ENCODE measurements at regions not wholly inside any gene's neighbourhood (a gene's known extent, or its start where the extent isn't known, plus 50 kb on each side); places are given as distances from the start of the nearest gene placed in this dataset.

- H3K27ac ChIP-seq (ENCODE audit: insufficient read length, low read depth, low read length) = no peak overlapping the region
- no peak overlapping the region for H3K56ac ChIP-seq (ENCODE audit: insufficient read length, low read depth, low read length)
- H3K4me2 ChIP-seq (ENCODE audit: insufficient read depth, insufficient read length, low read length) = no peak overlapping the region
- H4K8ac ChIP-seq (replicated peaks; ENCODE audit: insufficient read length, low read depth, low read length) = no peak overlapping the region
- no peak overlapping the region for H2BK15ac ChIP-seq (ENCODE audit: low read depth, low read length)
- no peak overlapping the region for H3K23ac ChIP-seq (ENCODE audit: insufficient read length, low read depth, low read length)
- no peak overlapping the region for H4K91ac ChIP-seq (ENCODE audit: insufficient read length, low read depth, low read length)
- no peak overlapping the region for H3K9ac ChIP-seq (ENCODE audit: extremely low read depth, insufficient read length, low read length)
- H3K36me3 Mint-ChIP-seq (ENCODE audit: insufficient read depth in 1 of 3, low read depth in 3 of 3) = peaks cover 0 to 8% (median 1%) of the 10 kb centered on the region in 3 experiments; a peak in 2 of 7 replicates
- WGBS (ENCODE audit: extremely low coverage, insufficient read length, low lambda C conversion rate) = no CpG with 5 or more reads among the region's 2 CpGs
- no peaks in the 10 kb centered on the region for H3K27me3 ChIP-seq (ENCODE audit: insufficient read depth, low read length)
- no peak overlapping the region for H4K5ac ChIP-seq (ENCODE audit: insufficient read length, low read depth, low read length)
- H2BK20ac ChIP-seq (ENCODE audit: low read depth, low read length, poor library complexity, severe bottlenecking) = no peak overlapping the region
- no peaks in the 10 kb centered on the region for H4K20me1 ChIP-seq (ENCODE audit: control insufficient read depth, insufficient read depth, insufficient read length)
- H3K79me2 ChIP-seq (ENCODE audit: insufficient read depth, low read length) = no peaks in the 10 kb centered on the region
- no peak overlapping the region for H2AK5ac ChIP-seq (ENCODE audit: insufficient read length, low read length)
- no peak overlapping the region for H2BK12ac ChIP-seq (ENCODE audit: insufficient read length, low read depth, low read length)
- no peak for DNase-seq
- TF ChIP-seq CTCF (conservative IDR thresholded peaks at IDR 0.05) = no peak
- H3K23me2 ChIP-seq (ENCODE audit: insufficient read length, low read depth, low read length, poor library complexity, severe bottlenecking) = no peaks in the 10 kb centered on the region
- H3K27me3 Mint-ChIP-seq (ENCODE audit: low read depth) = no peaks in the 10 kb centered on the region
- no peak overlapping the region for H2AFZ ChIP-seq (ENCODE audit: low read length)
- no peak overlapping the region for H3K4ac ChIP-seq (ENCODE audit: low read depth, low read length)
- no peak overlapping the region for H2BK120ac ChIP-seq (ENCODE audit: low read depth, low read length, poor library complexity, severe bottlenecking)
- peaks cover 10% of the 10 kb centered on the region in 2 experiments for H3K4me1 Mint-ChIP-seq
- H3K27ac Mint-ChIP-seq = no peak overlapping the region
- no peak overlapping the region for H3K4me3 Mint-ChIP-seq
- H3K9me3 Mint-ChIP-seq = peaks cover 9 to 19% of the 10 kb centered on the region in 2 experiments
- H3K14ac ChIP-seq (ENCODE audit: insufficient read depth, low read length) = no peak overlapping the region
- no peaks in the 10 kb centered on the region for H3K9me3 ChIP-seq (ENCODE audit: control insufficient read depth, low read depth, low read length)
- no peak overlapping the region for H3K18ac ChIP-seq (ENCODE audit: insufficient read length, low read depth, low read length)
- no peaks in the 10 kb centered on the region for H3K79me1 ChIP-seq (ENCODE audit: insufficient read depth, low read depth, low read length, poor library complexity, severe bottlenecking)
- H2BK5ac ChIP-seq (ENCODE audit: insufficient read length, low read length) = no peak overlapping the region
- no peak overlapping the region for H3T11ph ChIP-seq (ENCODE audit: low read length)
- no peaks in the 10 kb centered on the region for H3K4me1 ChIP-seq (ENCODE audit: insufficient read depth, low read length)
Measured at GRCh38 chr9:75707191-75707590, 183.3 kb upstream of the PCSK5 start.

Measured in H9 (cell line).